NCI-H526 (cell line): ENCODE measurements at regions not wholly inside any gene's neighbourhood (a gene's known extent, or its start where the extent isn't known, plus 50 kb on each side); places are given as distances from the start of the nearest gene placed in this dataset.

Experiments used
- DNase-seq, 2 experiments: peaks; one replicate each; lab custom pipeline; 2025; lab: John Stamatoyannopoulos, UW

- DNase-seq, result no peak
Observed at GRCh38 chr5:92930057-92930456, 651.0 kb downstream of the NR2F1-AS1 start.

GRCh38 chr5:92927291-92927778 lies 653.7 kb downstream of the NR2F1-AS1 start:
- DNase-seq, result no peak

- DNase-seq, result no peak
Observed at GRCh38 chr5:92923885-92924284, 657.1 kb downstream of the NR2F1-AS1 start.

- no peak for DNase-seq
Observed at GRCh38 chr5:92922231-92922967, 658.6 kb downstream of the NR2F1-AS1 start.

GRCh38 chr5:92917044-92917443 lies 664.0 kb downstream of the NR2F1-AS1 start:
- no peak for DNase-seq

GRCh38 chr5:92916036-92916435 lies 665.0 kb downstream of the NR2F1-AS1 start:
- DNase-seq, result no peak

- DNase-seq, result no peak
Observed at GRCh38 chr5:92912283-92912682, 668.7 kb downstream of the NR2F1-AS1 start.

GRCh38 chr5:92911851-92912250 lies 669.2 kb downstream of the NR2F1-AS1 start:
- no peak for DNase-seq

- no peak for DNase-seq
Observed at GRCh38 chr5:92911293-92911692, 669.7 kb downstream of the NR2F1-AS1 start.

GRCh38 chr5:92909602-92909962 lies 671.4 kb downstream of the NR2F1-AS1 start:
- peak in 1 of 2 experiments; percentile 6 for DNase-seq

GRCh38 chr5:92908952-92909601 lies 671.9 kb downstream of the NR2F1-AS1 start:
- DNase-seq, result no peak

GRCh38 chr5:92907938-92908606 lies 672.9 kb downstream of the NR2F1-AS1 start:
- DNase-seq, result no peak

- DNase-seq, result no peak
Observed at GRCh38 chr5:92906798-92907376, 674.1 kb downstream of the NR2F1-AS1 start.

GRCh38 chr5:92904021-92904420 lies 677.0 kb downstream of the NR2F1-AS1 start:
- DNase-seq, result no peak

GRCh38 chr5:92899611-92900010 lies 681.4 kb downstream of the NR2F1-AS1 start:
- DNase-seq, result no peak

GRCh38 chr5:92896722-92897121 lies 684.3 kb downstream of the NR2F1-AS1 start:
- DNase-seq, result no peak

GRCh38 chr5:92890841-92891244 lies 690.2 kb downstream of the NR2F1-AS1 start:
- DNase-seq, result no peak

GRCh38 chr5:92889140-92889539 lies 691.9 kb downstream of the NR2F1-AS1 start:
- no peak for DNase-seq

GRCh38 chr5:92887254-92887653 lies 693.8 kb downstream of the NR2F1-AS1 start:
- no peak for DNase-seq

- DNase-seq, result no peak
Observed at GRCh38 chr5:92886751-92887150, 694.3 kb downstream of the NR2F1-AS1 start.

GRCh38 chr5:92885950-92886349 lies 695.1 kb downstream of the NR2F1-AS1 start:
- DNase-seq, result no peak

GRCh38 chr5:92884469-92884868 lies 696.5 kb downstream of the NR2F1-AS1 start:
- DNase-seq, result no peak
